ENCODE measurements at regions not wholly inside any gene's neighbourhood (a gene's known extent, or its start where the extent isn't known, plus 50 kb on each side); places are given as distances from the start of the nearest gene placed in this dataset.

DNA sequence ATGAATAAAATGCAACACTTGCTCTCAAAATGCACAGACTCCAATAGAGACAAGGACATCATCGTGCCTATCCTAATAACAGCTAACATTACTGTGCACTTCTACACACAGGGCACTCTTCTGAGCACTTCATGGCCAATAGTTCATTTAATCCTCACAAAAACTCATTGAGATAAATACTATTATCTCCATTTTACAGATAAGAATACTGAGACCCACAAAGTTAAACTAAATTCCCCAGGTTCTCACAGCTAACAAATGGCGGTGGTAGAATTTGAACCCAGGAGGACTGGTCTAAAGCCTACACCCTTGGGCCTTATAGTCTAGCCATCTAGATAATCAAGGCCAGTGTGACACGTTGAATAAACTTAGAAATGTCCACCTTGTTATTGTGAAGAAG, 328.6 kb downstream of the RRAGC start:
- H3K27me3 ChIP-seq (ENCODE audit: insufficient read depth, low read length) = peaks cover 9% of the 10 kb centered on the region; the same call in 1 of the 2 replicates
- no peaks in the 10 kb centered on the region for H3K36me3 ChIP-seq (ENCODE audit: insufficient read depth, low read length)
- H3K4me1 ChIP-seq (ENCODE audit: control insufficient read depth, insufficient read depth, low read length, unreplicated experiment) = no peaks in the 10 kb centered on the region
- H2AFZ ChIP-seq (ENCODE audit: low read length, unreplicated experiment) = no peak overlapping the region
- no peak overlapping the region for H3K4me3 ChIP-seq (ENCODE audit: low read depth, low read length)
- no peaks in the 10 kb centered on the region for H3K79me2 ChIP-seq (ENCODE audit: control insufficient read depth, insufficient read depth, low read length, unreplicated experiment)
- H3K27ac ChIP-seq (ENCODE audit: low read depth, low read length) = no peak overlapping the region

DNA sequence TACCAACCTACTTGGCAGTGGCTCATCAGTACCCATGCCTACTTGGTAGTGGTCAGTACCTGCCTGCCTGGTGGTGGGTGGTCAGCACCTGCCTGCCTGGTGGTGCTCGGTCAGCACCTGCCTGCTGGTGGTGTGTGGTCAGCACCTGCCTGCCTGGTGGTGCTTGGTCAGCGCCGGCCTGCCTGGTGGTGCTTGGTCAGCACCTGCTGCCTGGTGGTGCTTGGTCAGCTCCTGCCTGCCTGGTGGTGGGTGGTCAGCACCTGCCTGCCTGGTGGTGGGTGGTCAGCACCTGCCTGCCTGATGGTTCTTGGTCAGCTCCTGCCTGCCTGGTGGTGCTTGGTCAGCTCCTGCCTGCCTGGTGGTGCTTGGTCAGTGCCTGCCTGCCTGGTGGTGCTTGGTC, 329.6 kb downstream of the RRAGC start:
- Histone ChIP-seq H3K4me3 (ENCODE audit: low read depth, low read length) (no peak overlapping the region), H3K4me1 (ENCODE audit: control insufficient read depth, insufficient read depth, low read length, unreplicated experiment) (no peaks in the 10 kb centered on the region), H3K36me3 (ENCODE audit: insufficient read depth, low read length) (no peaks in the 10 kb centered on the region), H3K79me2 (ENCODE audit: control insufficient read depth, insufficient read depth, low read length, unreplicated experiment) (no peaks in the 10 kb centered on the region), H3K27ac (ENCODE audit: low read depth, low read length) (no peak overlapping the region), H2AFZ (ENCODE audit: low read length, unreplicated experiment) (no peak overlapping the region), H3K27me3 (ENCODE audit: insufficient read depth, low read length) (peaks cover 4% of the 10 kb centered on the region; the same call in 1 of the 2 replicates)

DNA sequence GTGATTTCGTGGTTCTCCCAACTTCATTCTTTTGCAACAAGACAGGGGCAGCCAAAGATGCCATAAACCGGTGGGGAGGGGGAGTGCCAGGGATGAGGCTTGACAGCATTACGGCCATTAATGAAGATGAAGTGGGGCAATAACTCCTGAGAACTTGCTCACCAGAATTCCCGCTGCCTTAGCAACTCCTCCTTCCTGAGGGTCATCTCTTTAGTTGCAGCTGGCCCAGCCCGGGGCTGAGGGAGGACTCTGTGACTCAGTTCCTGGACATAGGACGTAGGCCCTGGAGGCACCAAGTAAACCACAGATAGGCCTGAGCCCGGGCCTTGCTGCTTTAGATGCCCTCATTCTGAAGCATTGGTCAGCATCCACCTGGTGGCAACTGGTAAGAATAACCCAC, 330.2 kb downstream of the RRAGC start:
- H3K27me3 ChIP-seq (ENCODE audit: insufficient read depth, low read length) = no peaks in the 10 kb centered on the region
- H3K4me3 ChIP-seq (ENCODE audit: low read depth, low read length) = no peak overlapping the region
- no peak overlapping the region for H3K27ac ChIP-seq (ENCODE audit: low read depth, low read length)
- H2AFZ ChIP-seq (ENCODE audit: low read length, unreplicated experiment) = no peak overlapping the region
- no peaks in the 10 kb centered on the region for H3K4me1 ChIP-seq (ENCODE audit: control insufficient read depth, insufficient read depth, low read length, unreplicated experiment)
- H3K36me3 ChIP-seq (ENCODE audit: insufficient read depth, low read length) = no peaks in the 10 kb centered on the region
- no peaks in the 10 kb centered on the region for H3K79me2 ChIP-seq (ENCODE audit: control insufficient read depth, insufficient read depth, low read length, unreplicated experiment)

DNA sequence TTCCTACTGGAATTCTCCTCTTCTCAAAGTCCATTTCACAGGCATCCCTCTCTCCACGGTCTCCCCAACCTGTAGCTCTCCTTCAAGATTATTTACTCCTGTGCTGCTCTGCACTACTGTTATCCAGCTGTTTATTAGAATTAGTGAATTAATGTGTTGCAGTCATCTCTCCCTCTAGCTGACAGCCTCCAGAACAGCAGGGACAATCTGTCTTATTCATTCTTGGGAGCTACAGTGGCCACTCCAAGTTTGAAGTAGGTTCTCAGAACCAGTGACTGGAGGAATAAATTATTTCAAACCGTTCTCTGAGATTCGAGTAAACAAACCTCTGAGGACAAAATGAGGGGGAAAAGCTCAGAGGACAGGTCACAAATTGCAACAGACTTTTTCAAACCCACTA, 330.9 kb downstream of the RRAGC start:
- Histone ChIP-seq H3K4me1 (ENCODE audit: control insufficient read depth, insufficient read depth, low read length, unreplicated experiment) (no peaks in the 10 kb centered on the region), H3K27ac (ENCODE audit: low read depth, low read length) (no peak overlapping the region), H2AFZ (ENCODE audit: low read length, unreplicated experiment) (no peak overlapping the region), H3K79me2 (ENCODE audit: control insufficient read depth, insufficient read depth, low read length, unreplicated experiment) (no peaks in the 10 kb centered on the region), H3K27me3 (ENCODE audit: insufficient read depth, low read length) (no peaks in the 10 kb centered on the region), H3K36me3 (ENCODE audit: insufficient read depth, low read length) (no peaks in the 10 kb centered on the region), H3K4me3 (ENCODE audit: low read depth, low read length) (no peak overlapping the region)

DNA sequence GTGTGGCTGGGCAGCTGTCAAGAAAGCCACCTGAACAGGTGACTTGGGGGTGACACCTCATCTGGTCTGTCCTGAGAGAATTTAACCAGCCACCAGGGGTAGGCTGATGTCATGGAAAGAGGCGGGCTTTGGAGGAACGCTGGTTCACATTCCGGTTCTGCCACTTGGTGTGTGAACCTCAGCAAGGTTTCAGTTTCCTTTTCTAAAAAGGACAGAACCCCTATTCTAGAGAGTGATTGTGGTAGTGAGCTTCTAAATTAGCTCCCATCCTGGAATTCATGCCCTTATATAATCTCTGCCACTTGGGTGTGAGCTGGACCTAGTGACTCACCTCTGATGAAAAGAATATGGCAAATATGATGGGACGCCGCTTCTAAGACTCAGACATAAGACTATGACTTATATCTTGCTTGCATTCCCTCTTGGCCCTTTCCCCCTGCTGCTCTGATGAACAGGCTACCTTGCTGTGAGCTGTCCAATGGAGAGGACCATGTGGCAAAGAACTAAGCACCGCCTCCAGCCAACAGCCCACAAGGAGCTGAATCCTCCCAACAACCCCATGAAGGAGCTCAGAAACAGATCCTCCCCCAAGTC, 332.1 kb downstream of the RRAGC start:
- no peaks in the 10 kb centered on the region for H3K36me3 ChIP-seq (ENCODE audit: insufficient read depth, low read length)
- H3K4me1 ChIP-seq (ENCODE audit: control insufficient read depth, insufficient read depth, low read length, unreplicated experiment) = no peaks in the 10 kb centered on the region
- H3K79me2 ChIP-seq (ENCODE audit: control insufficient read depth, insufficient read depth, low read length, unreplicated experiment) = no peaks in the 10 kb centered on the region
- no peak overlapping the region for H2AFZ ChIP-seq (ENCODE audit: low read length, unreplicated experiment)
- H3K4me3 ChIP-seq (ENCODE audit: low read depth, low read length) = no peak overlapping the region
- no peaks in the 10 kb centered on the region for H3K27me3 ChIP-seq (ENCODE audit: insufficient read depth, low read length)
- no peak overlapping the region for H3K27ac ChIP-seq (ENCODE audit: low read depth, low read length)

DNA sequence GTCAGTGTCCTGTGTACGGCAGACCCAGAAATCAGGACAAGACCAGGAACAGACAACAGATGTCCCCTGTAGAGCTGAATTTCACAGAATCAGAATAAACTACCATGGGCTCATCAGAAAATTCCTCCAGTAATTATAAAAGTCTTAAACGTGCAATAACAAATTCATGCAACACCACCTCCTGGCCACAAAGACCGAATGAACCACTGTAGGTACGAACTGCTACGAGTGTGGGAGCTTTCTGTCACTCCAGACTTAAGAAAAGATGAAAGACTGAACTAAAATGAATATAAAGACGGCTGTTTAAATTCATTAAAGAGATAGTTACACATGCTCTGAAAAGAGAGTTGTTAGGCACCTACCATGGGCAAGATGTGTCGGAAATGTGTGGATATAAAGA, 333.5 kb downstream of the RRAGC start:
- no peak overlapping the region for H2AFZ ChIP-seq (ENCODE audit: low read length, unreplicated experiment)
- H3K27ac ChIP-seq (ENCODE audit: low read depth, low read length) = no peak overlapping the region
- H3K36me3 ChIP-seq (ENCODE audit: insufficient read depth, low read length) = no peaks in the 10 kb centered on the region
- no peak overlapping the region for H3K4me3 ChIP-seq (ENCODE audit: low read depth, low read length)
- no peaks in the 10 kb centered on the region for H3K79me2 ChIP-seq (ENCODE audit: control insufficient read depth, insufficient read depth, low read length, unreplicated experiment)
- no peaks in the 10 kb centered on the region for H3K4me1 ChIP-seq (ENCODE audit: control insufficient read depth, insufficient read depth, low read length, unreplicated experiment)
- H3K27me3 ChIP-seq (ENCODE audit: insufficient read depth, low read length) = no peaks in the 10 kb centered on the region

DNA sequence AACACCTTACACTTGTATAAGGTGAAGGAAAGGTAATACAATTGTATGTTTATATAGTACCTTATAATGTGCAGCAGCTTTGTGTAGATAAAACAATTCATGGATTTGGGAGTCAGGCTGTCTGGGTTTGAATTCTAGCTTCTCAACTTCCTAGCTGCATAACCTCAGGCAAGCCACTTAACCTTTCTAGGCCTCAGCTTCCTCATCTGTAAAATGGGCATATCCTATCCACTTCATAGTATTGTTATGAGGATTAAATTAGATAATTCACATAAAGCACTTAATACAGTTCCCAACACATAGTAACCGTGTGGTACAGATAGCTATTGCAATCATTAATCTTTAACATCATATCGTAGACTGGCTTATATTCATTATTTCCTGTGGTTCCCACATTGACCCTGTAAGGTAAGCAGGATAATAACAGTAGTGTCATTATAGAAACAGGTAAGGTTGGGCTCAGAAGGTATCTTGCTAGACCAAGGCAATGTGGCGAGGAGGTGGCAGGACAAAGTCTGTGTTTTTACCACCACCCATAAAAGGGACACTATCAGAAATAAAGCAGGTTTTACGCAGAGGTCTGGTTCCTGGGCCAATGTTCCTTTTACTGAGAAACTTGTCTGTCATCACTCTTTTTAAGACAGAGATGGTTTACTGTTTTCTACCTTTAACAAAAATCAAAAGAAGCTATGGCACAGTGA, 334.1 kb downstream of the RRAGC start:
- Histone ChIP-seq H3K27ac (ENCODE audit: low read depth, low read length) (no peak overlapping the region), H3K36me3 (ENCODE audit: insufficient read depth, low read length) (no peaks in the 10 kb centered on the region), H3K4me1 (ENCODE audit: control insufficient read depth, insufficient read depth, low read length, unreplicated experiment) (no peaks in the 10 kb centered on the region), H3K27me3 (ENCODE audit: insufficient read depth, low read length) (no peaks in the 10 kb centered on the region), H3K79me2 (ENCODE audit: control insufficient read depth, insufficient read depth, low read length, unreplicated experiment) (no peaks in the 10 kb centered on the region), H2AFZ (ENCODE audit: low read length, unreplicated experiment) (no peak overlapping the region), H3K4me3 (ENCODE audit: low read depth, low read length) (no peak overlapping the region)

DNA sequence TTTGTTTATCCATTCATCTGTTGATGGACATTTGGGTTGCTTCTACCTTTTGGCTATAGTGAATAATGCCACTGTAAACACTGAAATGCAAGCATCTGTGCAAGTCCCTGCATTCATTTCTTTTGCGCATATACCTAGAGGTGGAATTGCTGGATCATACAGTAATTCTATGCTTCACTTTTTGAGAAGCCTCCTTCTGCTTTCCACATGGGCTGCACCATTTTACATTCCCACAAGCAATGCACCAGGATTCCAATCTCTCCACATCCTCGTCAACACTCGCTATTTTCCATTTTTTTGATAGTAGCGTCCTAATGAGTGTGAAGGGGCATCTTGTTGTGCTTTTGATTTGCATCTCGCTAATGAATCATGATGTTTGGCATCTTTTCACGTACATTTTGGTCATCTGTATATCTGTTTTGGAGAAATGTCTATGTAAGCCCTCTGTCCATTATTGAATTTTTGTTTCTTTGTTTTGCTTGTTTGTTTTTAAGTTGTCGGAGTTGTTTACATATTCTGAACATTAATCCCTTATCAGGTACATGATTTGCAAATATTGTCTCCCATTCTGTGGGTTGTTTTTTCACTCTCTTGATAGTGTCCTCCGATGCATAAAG, 335.4 kb downstream of the RRAGC start:
- Histone ChIP-seq H3K36me3 (ENCODE audit: insufficient read depth, low read length) (no peaks in the 10 kb centered on the region), H3K27me3 (ENCODE audit: insufficient read depth, low read length) (no peaks in the 10 kb centered on the region), H3K4me3 (ENCODE audit: low read depth, low read length) (no peak overlapping the region), H3K4me1 (ENCODE audit: control insufficient read depth, insufficient read depth, low read length, unreplicated experiment) (no peaks in the 10 kb centered on the region), H2AFZ (ENCODE audit: low read length, unreplicated experiment) (no peak overlapping the region), H3K27ac (ENCODE audit: low read depth, low read length) (no peak overlapping the region), H3K79me2 (ENCODE audit: control insufficient read depth, insufficient read depth, low read length, unreplicated experiment) (no peaks in the 10 kb centered on the region)

DNA sequence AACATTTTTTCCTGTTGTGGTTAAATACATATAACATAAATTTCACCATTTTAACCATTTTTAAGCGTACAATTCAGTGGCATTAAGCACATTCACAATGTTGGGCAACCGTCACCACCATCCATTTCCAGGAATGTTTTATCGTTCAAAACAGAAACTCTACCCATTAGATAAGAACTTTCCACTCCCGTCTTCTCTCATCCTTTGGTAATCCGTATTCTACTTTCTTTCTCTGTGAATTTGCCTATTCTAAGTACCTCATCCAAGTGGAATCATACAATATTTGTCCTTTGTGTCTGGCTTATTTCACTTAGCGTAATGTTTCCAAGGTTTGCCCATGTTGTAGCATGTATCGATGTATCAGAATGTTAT, 336.0 kb downstream of the RRAGC start:
- no peak overlapping the region for H2AFZ ChIP-seq (ENCODE audit: low read length, unreplicated experiment)
- H3K27ac ChIP-seq (ENCODE audit: low read depth, low read length) = no peak overlapping the region
- no peaks in the 10 kb centered on the region for H3K36me3 ChIP-seq (ENCODE audit: insufficient read depth, low read length)
- no peak overlapping the region for H3K4me3 ChIP-seq (ENCODE audit: low read depth, low read length)
- no peaks in the 10 kb centered on the region for H3K79me2 ChIP-seq (ENCODE audit: control insufficient read depth, insufficient read depth, low read length, unreplicated experiment)
- no peaks in the 10 kb centered on the region for H3K4me1 ChIP-seq (ENCODE audit: control insufficient read depth, insufficient read depth, low read length, unreplicated experiment)
- H3K27me3 ChIP-seq (ENCODE audit: insufficient read depth, low read length) = no peaks in the 10 kb centered on the region

DNA sequence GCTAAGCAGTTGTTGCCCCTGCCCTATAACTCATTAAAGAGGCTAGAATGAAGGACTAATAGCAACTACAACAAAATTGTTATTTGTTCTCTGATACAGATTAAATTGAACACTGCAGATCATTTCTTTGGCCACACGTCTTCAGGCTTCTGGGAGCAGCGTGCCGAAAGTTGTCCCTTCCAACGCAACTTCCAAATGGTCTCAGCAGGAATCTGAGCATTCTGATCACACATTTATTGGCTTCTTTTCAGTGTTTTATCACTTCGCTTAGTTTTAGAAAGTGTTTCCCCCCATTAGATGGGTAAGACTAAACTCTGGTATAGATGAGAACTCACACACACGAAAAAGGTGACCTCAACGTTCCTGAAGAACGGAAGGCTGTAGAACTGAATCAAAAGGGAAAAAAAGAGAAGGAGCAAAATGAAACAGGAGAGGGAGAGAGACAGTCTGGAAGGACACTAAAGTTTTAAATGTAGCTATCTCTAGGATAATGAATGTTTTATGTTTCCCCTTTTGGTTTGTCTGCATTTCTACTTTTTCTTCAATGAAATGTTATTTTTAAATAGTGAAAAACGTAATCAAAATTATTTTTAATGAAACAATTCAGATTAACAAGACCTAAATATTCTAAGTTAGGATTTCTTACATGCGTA, 336.5 kb downstream of the RRAGC start:
- Histone ChIP-seq H3K4me1 (ENCODE audit: control insufficient read depth, insufficient read depth, low read length, unreplicated experiment) (no peaks in the 10 kb centered on the region), H3K4me3 (ENCODE audit: low read depth, low read length) (no peak overlapping the region), H3K27ac (ENCODE audit: low read depth, low read length) (no peak overlapping the region), H3K27me3 (ENCODE audit: insufficient read depth, low read length) (no peaks in the 10 kb centered on the region), H2AFZ (ENCODE audit: low read length, unreplicated experiment) (no peak overlapping the region), H3K79me2 (ENCODE audit: control insufficient read depth, insufficient read depth, low read length, unreplicated experiment) (no peaks in the 10 kb centered on the region), H3K36me3 (ENCODE audit: insufficient read depth, low read length) (no peaks in the 10 kb centered on the region)

DNA sequence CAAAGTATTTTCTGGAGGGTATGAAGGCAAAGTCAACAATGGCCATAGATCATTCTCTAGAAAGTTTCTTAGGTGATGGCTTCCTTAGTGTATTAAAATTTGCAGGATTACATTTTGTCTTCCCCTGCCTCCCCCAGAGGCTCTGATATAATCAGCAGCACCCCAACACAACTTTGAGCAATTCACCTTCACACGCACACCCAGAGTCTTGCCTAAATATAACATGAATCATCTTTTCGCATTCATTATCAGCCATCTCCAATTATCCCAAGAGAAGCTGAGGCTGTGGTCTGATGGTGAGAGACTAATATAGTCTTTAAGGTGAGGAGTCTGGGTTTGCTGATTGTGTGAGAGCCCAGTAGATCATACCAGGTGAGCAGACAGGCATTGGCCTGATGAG, 343.0 kb downstream of the RRAGC start:
- Histone ChIP-seq H3K4me1 (ENCODE audit: control insufficient read depth, insufficient read depth, low read length, unreplicated experiment) (no peaks in the 10 kb centered on the region), H3K79me2 (ENCODE audit: control insufficient read depth, insufficient read depth, low read length, unreplicated experiment) (no peaks in the 10 kb centered on the region), H3K4me3 (ENCODE audit: low read depth, low read length) (no peak overlapping the region), H3K27me3 (ENCODE audit: insufficient read depth, low read length) (no peaks in the 10 kb centered on the region), H3K27ac (ENCODE audit: low read depth, low read length) (no peak overlapping the region), H3K36me3 (ENCODE audit: insufficient read depth, low read length) (no peaks in the 10 kb centered on the region), H2AFZ (ENCODE audit: low read length, unreplicated experiment) (no peak overlapping the region)
